Muscle layer of colon (tissue), 2 donors: ENCODE measurements at regions not wholly inside any gene's neighbourhood (a gene's known extent, or its start where the extent isn't known, plus 50 kb on each side); places are given as distances from the start of the nearest gene placed in this dataset.
"Not testable (repeated sequence)": the region's sequence is repeated elsewhere in the genome, so short reads cannot be mapped to it uniquely, and the experiment has no call there.

Source experiments
- H3K27ac ChIP-seq: one replicate; pipeline ENCODE4 v1.7.0; 2013; ENCODE audit warnings: low read depth, mild to moderate bottlenecking, low read length, moderate library complexity
- H3K27me3 ChIP-seq, 2 donors: one replicate each; pipeline ENCODE4 v1.7.0; 2013; ENCODE audit warnings: low read length in 2 of 2, mild to moderate bottlenecking in 2 of 2; ENCODE audit not compliant: insufficient read depth in 2 of 2, control insufficient read depth in 1 of 2
- H3K36me3 ChIP-seq: one replicate; pipeline ENCODE4 v1.7.0; 2013; ENCODE audit warnings: mild to moderate bottlenecking, low read length; ENCODE audit not compliant: insufficient read depth
- H3K4me1 ChIP-seq: one replicate; pipeline ENCODE4 v1.7.0; 2013; ENCODE audit warnings: mild to moderate bottlenecking, low read length; ENCODE audit not compliant: insufficient read depth
- H3K4me3 ChIP-seq, 2 donors: one replicate each; pipeline ENCODE4 v1.7.0; 2013; ENCODE audit warnings: low read length in 2 of 2, low read depth in 1 of 2, mild to moderate bottlenecking in 1 of 2, moderate library complexity in 1 of 2
- H3K9ac ChIP-seq: one replicate; pipeline ENCODE4 v1.7.0; 2013; ENCODE audit warnings: low read length
- H3K9me3 ChIP-seq: one replicate; pipeline ENCODE4 v1.7.0; 2013; ENCODE audit warnings: mild to moderate bottlenecking, low read length
- donor health status: abdominal sarcoma.
- donor health status: Adenocarcinoma of cecum.

- not testable (repeated sequence) for H3K27me3 ChIP-seq, H3K4me1 ChIP-seq, H3K27ac ChIP-seq, H3K9me3 ChIP-seq, H3K9ac ChIP-seq, H3K36me3 ChIP-seq, H3K4me3 ChIP-seq
Observed at GRCh38 chr2:9726016-9726415, 95.2 kb upstream of the YWHAQ start.

- H3K27ac ChIP-seq, H3K9me3 ChIP-seq, H3K4me1 ChIP-seq, H3K36me3 ChIP-seq, H3K27me3 ChIP-seq, H3K4me3 ChIP-seq, H3K9ac ChIP-seq: not testable (repeated sequence)
Observed at GRCh38 chr2:9730523-9730922, 99.7 kb upstream of the YWHAQ start.

GRCh38 chr2:9732824-9733223 is 102.0 kb upstream of the YWHAQ start:
- H3K4me3 ChIP-seq, result no peak overlapping the region
- H3K36me3 ChIP-seq, result no peaks in the 10 kb centered on the region
- no peaks in the 10 kb centered on the region for H3K27me3 ChIP-seq
- no peaks in the 10 kb centered on the region for H3K4me1 ChIP-seq
- H3K9ac ChIP-seq, result no peak overlapping the region
- no peaks in the 10 kb centered on the region for H3K9me3 ChIP-seq
- no peak overlapping the region for H3K27ac ChIP-seq

GRCh38 chr2:9734308-9734707 is 103.5 kb upstream of the YWHAQ start:
- Histone ChIP-seq H3K27me3 (no peaks in the 10 kb centered on the region), H3K9ac (no peak overlapping the region)

GRCh38 chr2:9735335-9735734 is 104.5 kb upstream of the YWHAQ start:
- Histone ChIP-seq H3K36me3 (no peaks in the 10 kb centered on the region), H3K27ac (no peak overlapping the region), H3K4me3 (no peak overlapping the region), H3K9ac (no peak overlapping the region), H3K9me3 (no peaks in the 10 kb centered on the region), H3K4me1 (no peaks in the 10 kb centered on the region), H3K27me3 (no peaks in the 10 kb centered on the region)

More at GRCh38 chr2:9734308-9734707, 103.5 kb upstream of the YWHAQ start:
- Histone ChIP-seq H3K36me3 (no peaks in the 10 kb centered on the region), H3K4me3 (no peak overlapping the region), H3K9me3 (no peaks in the 10 kb centered on the region), H3K4me1 (no peaks in the 10 kb centered on the region), H3K27ac (no peak overlapping the region)

- Histone ChIP-seq H3K27me3 (no peaks in the 10 kb centered on the region), H3K9me3 (no peaks in the 10 kb centered on the region), H3K4me3 (no peak overlapping the region), H3K4me1 (no peaks in the 10 kb centered on the region), H3K9ac (no peak overlapping the region), H3K36me3 (no peaks in the 10 kb centered on the region), H3K27ac (no peak overlapping the region)
Observed at GRCh38 chr2:9736021-9736420, 105.2 kb upstream of the YWHAQ start.

GRCh38 chr2:9737053-9737875 is 106.0 kb upstream of the TAF1B start:
- Histone ChIP-seq H3K27ac (no peak overlapping the region), H3K9ac (no peak overlapping the region), H3K9me3 (no peaks in the 10 kb centered on the region), H3K4me3 (no peak overlapping the region), H3K4me1 (no peaks in the 10 kb centered on the region), H3K36me3 (no peaks in the 10 kb centered on the region), H3K27me3 (no peaks in the 10 kb centered on the region)

- Histone ChIP-seq H3K4me1 (no peaks in the 10 kb centered on the region), H3K36me3 (no peaks in the 10 kb centered on the region), H3K27ac (no peak overlapping the region), H3K9ac (no peak overlapping the region), H3K4me3 (no peak overlapping the region), H3K27me3 (no peaks in the 10 kb centered on the region), H3K9me3 (no peaks in the 10 kb centered on the region)
Observed at GRCh38 chr2:9738062-9738461, 105.2 kb upstream of the TAF1B start.

- peak overlapping the region in 1 of 2 donors; percentile 44 for H3K4me3 ChIP-seq
- H3K27me3 ChIP-seq, result no peaks in the 10 kb centered on the region
- H3K9ac ChIP-seq, result no peak overlapping the region
- H3K9me3 ChIP-seq, result no peaks in the 10 kb centered on the region
- no peaks in the 10 kb centered on the region for H3K4me1 ChIP-seq
- no peaks in the 10 kb centered on the region for H3K36me3 ChIP-seq
- H3K27ac ChIP-seq, result no peak overlapping the region
Observed at GRCh38 chr2:9738535-9739496, 104.5 kb upstream of the TAF1B start.

- Histone ChIP-seq H3K4me1 (no peaks in the 10 kb centered on the region), H3K27me3 (no peaks in the 10 kb centered on the region), H3K4me3 (peak overlapping the region in 1 of 2 donors; percentile 44), H3K9me3 (no peaks in the 10 kb centered on the region), H3K9ac (no peak overlapping the region), H3K27ac (no peak overlapping the region), H3K36me3 (no peaks in the 10 kb centered on the region)
Observed at GRCh38 chr2:9739531-9739964, 103.7 kb upstream of the TAF1B start.

- Histone ChIP-seq H3K4me3 (no peak overlapping the region), H3K27ac (no peak overlapping the region), H3K36me3 (no peaks in the 10 kb centered on the region), H3K9me3 (no peaks in the 10 kb centered on the region), H3K4me1 (no peaks in the 10 kb centered on the region), H3K9ac (no peak overlapping the region), H3K27me3 (no peaks in the 10 kb centered on the region)
Observed at GRCh38 chr2:9740382-9741073, 102.7 kb upstream of the TAF1B start.
